Fibroblast of skin of scalp (primary cell): ENCODE measurements at regions not wholly inside any gene's neighbourhood (a gene's known extent, or its start where the extent isn't known, plus 50 kb on each side); places are given as distances from the start of the nearest gene placed in this dataset.

Source experiments
- DNase-seq: peaks from one replicate; pipeline ENCODE4 v3.0.0-alpha.2; 2013

DNA sequence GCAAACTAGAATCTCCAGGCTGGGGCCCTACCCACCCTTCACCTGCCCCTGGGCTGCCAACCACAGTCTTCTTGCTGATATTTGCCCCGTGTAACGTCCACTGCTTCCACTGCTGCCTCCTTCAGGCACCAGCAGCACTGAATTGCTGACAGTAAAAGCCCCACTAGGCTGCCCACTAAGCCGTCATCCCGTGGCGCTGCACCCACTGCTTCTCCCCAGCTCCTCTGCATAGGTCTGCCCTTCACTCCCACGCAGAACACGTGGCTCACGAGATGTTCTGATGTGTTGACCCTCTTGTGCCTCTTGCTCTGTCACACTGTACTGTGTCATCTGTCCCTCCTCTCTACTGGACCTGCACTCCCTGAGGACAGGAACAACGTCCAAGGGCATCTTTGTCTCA lies 86.3 kb upstream of the HIVEP1 start:
- no peak for DNase-seq

DNA sequence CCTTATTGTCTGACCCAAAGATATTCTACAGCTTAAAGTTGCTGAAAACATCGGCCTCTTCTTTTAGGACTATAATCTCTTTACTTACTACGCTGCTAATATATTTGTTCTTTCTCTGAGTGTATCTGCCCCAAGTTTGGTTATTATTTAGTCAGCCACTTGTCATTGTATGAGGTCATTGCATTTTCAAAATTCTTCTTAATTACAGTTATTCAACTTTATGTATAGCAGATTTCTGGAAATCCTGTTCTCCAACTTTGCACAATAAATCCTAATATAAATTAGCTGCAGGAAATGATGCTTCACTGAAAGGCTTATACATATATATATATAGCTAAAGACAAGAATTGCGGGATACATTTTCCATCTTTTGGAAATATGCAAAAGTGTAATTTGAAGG lies 88.5 kb upstream of the HIVEP1 start:
- DNase-seq: peak; percentile 51

DNA sequence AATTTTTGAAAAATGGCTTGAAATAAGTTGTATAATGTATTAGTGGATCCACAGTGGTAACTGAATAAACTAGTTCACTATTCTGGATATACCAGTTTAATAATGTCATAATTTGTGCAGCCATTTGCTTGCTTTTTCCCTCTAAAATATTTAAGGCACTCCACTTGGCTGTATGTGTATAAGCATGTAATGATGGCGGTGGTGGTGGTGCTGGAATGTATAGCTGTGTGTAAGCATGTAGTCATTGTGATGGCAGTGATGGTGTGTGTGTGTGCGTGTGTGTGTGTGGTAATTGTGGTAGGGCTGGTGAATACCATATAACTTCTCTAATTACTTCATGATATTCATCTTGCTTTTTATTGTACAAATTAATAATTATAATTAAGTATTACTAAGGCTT lies 89.2 kb upstream of the HIVEP1 start:
- peak; percentile 51 for DNase-seq

DNA sequence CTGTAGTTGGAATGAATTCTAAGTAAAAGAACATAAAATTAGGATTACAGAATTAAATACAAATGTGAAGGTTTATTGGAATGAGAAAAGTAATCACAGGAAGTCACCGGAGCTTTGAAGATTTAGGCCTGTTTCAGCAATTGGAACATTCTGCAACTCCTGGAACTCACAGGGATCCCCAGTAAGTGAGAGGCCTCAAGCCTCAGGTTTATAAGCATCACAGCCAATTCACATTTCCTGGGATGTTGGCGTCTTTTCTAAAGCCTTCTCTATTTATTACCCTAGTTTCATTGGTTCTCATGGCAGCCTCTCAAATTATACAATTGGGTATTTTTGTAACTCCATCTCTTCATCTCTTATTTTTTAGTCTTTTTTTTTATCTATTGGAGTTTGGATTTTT lies 90.4 kb upstream of the HIVEP1 start:
- DNase-seq: no peak

DNA sequence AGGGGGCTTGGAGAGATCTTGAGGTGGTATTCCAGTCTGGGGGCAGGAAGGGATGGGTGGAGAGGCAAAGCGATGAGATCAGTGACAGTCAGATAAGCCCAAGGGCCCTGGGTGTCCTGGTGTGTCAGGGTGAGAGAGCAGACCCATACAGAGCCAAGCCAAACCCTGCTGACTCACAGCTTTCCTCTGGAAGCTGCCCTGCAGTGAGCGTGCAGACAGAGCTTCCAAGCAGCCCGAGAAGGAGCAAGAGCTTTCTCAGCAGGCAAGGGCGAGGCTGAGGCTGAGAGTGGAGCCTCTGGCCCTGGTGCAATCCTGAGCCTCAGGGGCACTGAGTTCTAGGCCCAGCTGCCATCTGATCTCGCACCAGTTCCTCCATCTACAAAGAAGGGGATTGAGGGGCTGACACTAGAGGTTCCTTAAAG lies 91.1 kb upstream of the HIVEP1 start:
- DNase-seq: peak; percentile 96

DNA sequence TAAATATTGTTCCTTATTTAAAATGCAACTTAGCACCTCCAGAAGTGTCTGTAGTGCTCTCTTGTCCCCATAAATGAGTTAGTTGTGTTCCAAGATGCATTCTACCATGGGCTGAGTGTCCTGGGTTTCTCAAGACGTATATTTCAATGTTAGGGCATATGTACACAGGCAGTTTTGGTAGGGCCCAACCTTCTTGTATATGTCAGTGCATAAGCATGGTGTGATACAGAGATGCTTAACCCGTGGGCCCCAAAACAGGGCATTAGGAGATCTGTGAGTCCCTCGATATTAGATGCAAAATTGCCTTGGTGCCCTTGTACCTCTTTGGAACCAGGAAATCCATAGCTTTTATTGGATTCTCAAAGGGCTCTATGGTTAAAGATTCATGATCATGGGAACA lies 91.5 kb upstream of the HIVEP1 start:
- DNase-seq: no peak

DNA sequence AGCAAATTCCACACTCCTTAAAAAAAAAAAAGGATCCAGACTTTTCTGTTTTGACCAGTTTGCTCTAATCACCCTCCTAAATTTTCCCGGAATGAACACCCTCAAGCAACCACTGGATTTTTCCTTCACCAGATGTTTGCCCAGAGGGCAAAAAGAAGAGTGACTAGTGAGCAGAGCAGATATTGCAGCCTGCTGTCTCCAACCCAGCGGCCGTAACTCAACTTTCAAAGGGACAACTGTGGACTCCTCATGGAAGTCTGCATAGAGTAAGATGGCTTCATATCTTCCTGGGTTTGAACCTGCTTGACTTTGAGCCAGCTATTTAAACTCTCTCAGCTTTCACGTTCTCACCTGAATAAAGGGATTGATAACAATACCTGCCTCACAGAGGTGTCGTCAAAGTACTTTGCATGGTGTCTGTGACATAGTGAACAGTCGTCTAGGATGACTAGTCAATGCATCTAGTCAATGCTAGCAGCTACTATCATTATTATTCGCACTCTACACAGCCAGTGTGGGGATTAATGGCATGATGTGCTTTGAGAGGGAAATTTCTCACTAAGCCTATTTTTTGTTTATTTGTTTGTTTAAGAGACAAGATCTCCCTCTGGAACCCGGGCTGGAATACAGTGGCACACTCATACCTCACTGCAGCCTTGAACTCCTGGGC lies 92.2 kb upstream of the HIVEP1 start:
- no peak for DNase-seq

DNA sequence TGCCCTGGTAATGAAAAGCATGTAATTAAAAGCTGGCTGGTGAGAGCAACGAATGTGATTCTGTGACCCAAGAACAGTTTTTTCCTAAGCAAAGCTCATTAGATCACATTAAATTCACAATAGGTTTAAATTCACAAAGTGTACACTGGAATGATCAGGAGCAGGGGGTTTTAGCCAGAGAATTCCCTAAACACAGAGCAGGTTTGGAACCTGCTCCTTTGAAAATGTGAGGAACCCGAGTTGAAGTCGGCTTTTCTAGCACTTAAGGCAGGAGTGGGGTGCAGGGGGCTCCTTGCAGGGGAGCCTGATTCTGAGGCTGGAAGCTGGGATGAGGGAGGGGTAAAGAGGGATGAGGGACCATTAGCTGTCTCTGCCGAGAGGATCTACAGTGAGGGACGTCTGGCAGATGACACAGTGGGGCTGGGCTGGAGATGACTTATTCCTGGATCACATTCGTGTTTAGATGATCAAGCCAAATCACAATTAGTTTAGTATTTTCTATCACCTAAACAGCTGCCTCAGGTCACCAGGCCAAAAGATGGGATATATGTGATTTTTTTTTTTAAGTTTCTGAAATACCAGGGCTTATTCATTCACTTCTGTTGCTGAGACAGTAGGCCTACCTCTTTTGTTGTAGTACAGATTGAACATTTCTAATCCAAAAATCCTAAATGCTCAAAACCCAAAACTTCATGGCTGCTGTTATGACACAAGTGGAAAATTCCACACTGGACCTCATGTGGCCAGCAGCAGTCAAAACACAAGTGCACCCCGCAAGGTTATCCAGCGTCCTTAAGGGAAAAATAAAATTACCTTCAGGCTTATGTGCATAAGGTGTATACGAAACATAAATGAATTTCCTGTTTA lies 93.1 kb upstream of the HIVEP1 start:
- DNase-seq: no peak

DNA sequence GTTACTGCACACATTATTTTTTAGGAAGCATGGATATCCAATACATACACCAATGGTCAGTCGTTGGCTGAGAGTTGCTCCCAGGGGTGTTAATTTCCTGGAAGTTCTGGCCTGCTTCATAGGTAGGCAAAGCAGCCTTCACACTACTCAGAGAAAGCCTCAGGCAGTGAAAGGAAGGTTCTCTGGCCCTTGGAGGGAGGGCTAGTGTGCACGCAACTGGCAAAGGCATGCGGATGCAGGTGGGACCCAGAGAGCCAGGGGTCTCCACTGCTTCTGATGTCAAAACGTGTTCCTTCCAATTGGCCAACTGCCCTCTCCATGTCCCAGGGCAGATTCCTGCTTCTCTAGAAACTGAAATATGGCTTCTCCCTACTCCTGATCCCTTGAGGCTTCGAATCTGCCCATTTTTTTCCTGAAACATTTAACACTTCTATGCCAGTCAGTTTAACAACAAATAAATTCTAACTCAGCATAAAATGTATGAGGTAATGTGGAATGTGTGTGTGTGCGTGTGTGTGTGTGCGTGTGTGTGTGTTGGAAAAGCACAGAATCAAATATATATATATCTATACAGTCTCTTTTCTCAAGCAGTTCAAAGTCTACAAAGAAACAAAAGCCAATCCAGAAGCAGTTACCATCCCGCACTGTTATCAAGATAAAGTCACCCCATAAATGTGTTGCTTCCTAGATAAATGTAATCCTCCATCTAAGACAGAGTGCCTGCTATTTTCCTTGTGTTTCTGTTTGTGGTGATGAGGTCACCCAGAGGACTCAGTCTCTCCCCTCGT lies 94.0 kb upstream of the HIVEP1 start:
- peak; percentile 77 for DNase-seq

DNA sequence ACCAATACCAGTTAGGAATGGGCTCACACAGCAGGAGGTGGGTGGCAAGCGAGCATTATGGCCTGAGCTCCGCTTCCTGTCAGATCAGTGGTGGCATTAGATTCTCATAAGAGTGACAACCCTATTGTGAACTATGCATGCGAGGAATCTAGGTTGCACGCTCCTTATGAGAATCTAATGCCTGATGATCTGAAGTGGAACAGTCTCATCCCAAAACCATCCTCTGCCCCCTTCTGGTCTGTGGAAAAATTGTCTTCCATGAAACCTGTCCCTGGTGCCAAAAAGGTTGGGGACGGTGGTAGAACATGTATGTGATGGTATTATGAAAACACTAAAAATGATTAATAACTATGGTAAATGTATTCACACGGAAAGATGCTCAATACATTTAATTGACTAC lies 99.7 kb upstream of the HIVEP1 start:
- no peak for DNase-seq

DNA sequence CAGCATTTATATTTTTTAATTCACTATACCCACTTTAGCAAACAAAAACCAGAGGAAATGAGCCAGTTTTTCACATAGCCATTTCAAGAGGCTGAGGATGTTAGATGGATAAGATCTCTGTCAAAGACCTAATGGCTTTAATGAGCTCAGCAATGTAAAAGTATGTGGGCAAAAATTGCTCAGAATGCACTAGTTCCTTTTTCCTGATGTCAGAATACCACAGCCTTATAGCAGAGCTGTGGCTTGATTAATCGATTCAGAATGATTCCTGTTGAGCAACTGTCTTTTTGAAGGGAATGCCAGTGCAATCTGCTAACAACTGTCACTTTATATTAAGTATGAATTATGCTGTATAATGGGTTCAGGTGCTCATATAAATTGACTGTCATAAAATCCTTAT lies 100.6 kb upstream of the HIVEP1 start:
- DNase-seq: peak; percentile 77

DNA sequence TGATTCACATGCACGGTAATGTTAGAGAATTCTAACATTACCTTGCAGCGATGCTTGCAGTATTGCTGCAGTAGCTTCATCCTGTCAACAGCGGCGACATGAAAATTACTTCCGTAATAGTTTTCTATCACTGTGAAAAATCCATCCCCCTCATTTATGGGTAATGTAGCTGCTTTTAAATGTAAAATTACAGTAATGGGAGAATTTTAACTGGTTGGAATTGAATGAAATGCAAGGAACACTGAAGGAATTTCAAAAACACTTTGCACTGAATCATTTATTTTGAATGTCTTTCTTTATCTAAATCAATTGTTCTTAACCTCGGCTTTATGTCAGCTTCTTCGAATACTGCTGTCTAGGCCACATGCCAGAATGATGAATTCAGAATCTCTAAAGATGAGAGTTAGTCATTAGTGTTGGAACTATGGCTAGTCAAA lies 102.4 kb upstream of the HIVEP1 start:
- DNase-seq: peak; percentile 86

DNA sequence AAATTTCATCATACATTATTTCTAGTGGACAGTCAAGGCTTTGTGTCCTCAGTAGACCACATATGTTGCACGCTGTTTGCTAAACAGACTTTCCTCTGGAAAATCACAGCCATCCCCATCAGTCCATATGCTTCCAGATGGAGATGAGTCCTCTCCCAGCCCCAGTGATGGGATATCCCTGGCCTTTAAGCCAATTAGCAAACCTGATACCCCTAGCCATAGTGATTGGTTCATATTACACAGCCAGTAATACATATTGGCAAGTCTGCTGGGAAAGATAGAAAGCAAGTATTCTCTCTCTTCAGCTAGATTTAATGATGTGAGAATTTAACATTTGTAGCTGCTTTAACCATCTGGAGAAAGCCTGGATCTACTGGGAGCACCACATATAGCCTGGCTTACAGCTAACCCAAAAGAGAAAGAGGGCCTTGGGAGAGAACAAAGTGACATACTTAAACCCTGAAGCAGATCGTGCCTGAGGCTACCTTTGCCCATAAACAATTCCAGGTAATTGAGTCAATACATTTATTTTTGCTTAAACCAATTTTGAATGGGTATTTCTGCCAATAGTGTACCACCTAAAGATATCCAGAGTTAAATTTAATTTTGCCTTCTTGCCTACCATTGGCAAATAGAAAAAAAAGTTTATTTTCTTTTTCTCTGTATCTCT lies 103.5 kb upstream of the HIVEP1 start:
- DNase-seq: no peak

DNA sequence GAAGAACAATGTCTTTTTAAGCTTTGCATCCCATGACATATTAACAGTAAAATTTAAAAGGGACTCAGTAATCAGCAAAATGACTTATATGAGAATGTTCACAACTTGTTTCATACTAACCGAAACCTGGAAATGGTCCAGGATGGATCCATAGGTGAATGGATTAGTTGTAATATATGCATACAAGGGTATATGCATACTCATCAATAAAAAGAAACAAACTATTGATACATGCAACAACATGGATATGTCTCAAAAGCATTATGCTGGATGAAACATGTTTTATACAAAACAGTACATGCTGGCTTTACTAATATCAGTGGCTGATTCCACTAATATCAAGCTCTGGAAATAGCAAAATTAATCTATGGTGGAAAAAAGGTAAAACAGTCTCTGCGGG lies 108.5 kb upstream of the HIVEP1 start:
- DNase-seq: no peak

DNA sequence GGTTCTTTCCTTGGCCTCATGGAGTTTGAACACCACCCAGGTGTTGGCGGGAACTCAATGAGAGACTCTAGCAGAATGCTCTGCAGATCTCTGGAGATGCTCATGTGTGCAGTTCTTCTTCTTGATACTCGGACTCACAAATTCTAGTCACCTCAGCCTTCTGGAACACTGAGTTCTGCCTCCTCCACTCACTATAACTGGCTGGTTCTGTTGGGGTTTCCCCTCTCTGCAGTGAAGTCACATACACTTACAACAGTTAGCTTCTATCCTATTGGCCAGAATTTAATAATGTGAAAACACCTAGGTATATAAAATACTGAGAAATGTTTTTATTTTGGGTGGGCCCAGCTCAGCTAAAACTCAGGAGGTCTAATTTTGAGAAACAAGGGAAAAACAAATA lies 109.6 kb upstream of the HIVEP1 start:
- no peak for DNase-seq

DNA sequence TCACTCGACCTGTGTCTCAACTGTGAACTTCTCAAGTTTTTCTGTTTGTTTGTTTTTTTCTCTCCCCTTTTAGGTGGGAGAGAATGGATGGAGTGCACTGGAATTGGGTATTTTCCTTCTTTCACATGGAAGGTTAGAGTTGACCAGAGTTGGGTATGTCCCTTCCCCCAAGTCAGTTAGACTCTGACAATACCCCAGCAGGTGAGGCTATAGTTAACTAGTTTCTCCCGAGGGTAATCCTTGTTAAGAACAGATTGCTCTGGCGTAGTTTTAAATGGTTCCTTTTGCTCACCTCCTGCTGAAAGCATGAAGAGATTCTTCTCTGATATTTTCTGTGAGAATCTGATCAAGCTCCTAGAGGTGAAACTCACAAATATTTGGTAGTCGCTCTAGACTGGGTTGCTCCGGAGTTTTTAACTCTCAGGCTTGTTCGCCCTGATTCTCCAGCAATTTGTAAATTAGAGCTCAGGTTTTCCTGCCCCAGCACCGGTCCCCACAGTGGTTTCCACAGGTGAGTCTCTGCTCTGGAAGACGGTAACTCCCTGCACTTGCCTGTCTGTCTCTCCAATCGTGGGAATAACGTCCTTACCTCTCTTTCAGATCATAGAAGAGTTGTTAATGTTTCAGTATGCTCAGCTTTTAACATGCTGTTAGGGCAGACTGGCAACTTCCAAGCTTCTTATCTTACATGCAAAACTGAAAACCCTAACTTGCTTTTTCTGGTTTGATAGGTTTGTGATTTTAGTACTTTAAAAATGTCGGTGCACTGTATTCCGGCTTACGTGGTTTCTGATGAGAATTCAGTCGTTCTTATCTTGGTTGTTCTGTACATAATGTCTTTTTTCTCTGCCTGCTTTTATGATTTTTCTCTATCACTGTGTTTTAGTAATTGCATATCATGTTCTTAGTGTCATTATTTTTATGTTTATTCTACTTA lies 111.2 kb upstream of the HIVEP1 start:
- DNase-seq: no peak

DNA sequence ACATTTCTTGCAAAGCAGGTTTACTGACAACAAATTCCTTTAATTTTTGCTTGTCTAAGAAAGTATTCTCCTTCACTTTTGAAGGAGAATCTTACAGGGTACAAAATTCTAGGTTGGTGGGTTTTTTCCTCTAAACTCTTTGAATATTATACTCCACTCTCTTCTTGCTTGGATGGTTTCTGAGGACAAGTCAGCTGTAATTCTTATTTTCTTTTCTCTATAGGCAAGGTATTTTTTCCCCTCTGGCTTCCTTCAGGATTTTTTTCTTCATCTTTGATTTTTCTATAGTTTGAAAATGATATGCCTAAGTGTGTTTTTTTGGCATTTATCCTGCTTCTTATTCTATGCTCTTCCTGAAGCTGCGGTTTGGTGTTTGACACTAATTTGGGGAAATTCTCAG lies 112.5 kb upstream of the HIVEP1 start:
- DNase-seq: no peak

DNA sequence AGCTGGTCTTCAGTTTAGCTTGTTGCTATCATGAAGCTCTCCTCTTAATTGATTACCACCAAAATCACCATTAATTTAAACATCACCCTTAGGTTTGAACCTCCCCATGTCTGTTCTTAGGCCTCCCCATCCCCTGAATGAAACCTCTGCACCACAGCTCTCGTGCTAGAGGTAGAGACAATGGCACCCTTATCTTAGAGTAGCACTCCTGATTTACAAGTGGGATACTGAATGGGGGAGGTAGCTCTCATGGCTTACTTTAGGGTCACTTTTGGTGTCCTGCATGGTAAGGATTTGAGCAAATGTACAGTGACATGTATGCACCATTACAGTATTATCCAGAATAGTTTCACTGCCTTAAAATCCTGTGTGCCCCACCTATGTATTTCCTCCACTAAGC lies 115.6 kb upstream of the ADTRP start:
- DNase-seq: no peak

DNA sequence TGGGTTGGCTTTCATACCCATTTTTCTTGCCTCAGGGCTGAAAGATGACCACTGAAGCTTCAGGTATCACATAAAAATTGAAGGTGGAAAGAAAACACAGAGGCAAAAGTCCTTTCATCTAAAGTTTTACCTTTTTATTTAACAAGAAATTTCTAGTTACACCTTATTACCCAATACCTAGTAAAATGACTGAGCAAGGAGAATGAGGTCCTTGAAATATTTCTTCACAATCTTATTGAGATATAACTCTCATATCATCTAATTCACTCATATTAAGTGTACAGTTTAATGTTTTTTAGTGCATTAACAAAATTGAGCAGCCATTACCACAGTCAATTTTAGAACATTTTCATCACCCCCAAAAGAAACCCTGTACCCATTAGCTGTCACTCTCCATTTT lies 112.9 kb upstream of the ADTRP start:
- DNase-seq: no peak

DNA sequence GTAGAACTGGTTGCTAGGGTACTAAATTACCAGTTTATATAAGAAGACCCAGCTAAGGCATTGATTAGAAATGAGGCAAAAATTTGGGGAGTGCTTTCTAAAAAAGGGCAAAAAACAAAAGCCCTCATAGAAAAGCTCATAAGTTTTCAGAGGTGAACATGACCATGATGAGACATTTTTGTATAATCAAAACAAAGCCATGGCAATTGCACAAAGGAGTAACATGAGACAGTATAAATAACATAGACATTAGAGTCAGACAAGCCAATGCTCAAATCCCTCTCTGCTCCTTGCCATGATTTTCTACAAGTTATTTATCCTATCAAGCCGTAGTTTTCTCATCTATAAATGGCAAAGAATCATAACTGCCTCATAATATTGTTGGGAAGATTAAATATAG lies 112.2 kb upstream of the ADTRP start:
- DNase-seq: no peak

DNA sequence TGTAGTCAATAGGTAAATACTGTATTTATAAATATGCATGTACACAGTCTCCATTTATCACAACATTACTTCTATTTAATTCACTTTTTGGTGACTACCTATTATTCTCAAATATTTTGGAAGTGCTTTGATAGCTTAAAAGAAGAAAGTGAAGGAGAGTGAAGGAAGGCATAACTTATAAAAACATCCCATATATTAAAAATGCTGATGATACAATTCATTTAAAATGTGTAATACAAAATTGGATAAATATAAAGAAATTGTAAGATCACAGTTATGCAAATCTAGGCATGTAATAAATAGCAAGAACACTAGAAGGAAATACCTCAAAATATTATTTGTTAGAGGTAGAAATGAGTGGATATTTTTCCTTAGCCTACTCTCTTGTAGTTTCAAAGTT lies 111.6 kb upstream of the ADTRP start:
- DNase-seq: no peak

DNA sequence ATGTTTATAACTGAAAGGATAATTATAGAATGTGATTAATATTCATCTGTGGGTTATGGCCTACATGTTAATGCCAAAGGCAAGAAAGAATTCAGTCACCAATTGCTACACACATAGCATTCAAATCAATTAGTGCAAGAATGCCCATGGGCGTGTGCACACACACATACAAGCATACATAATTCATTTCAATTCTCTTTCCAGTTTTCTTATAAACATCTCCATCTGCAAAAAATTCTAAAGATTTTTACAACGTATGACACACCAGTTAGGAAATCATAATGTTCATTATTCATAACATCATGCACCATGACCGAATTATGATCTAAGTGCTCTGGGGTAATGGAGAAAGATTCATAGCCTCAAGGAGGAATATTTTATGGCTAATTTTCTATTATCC lies 111.0 kb upstream of the ADTRP start:
- no peak for DNase-seq
